Neural cell (in vitro differentiated cells): ENCODE measurements at regions not wholly inside any gene's neighbourhood (a gene's known extent, or its start where the extent isn't known, plus 50 kb on each side); places are given as distances from the start of the nearest gene placed in this dataset.
"Not testable (repeated sequence)": the region's sequence is repeated elsewhere in the genome, so short reads cannot be mapped to it uniquely, and the experiment has no call there.

Experiments used
- H2AFZ ChIP-seq: fragments of 200-600, 300-800 bp; sonication (generic), shearing (Covaris generic); 2 replicates; pipeline ENCODE4 v1.6.0; 2014; ENCODE audit warnings: low read depth, mild to moderate bottlenecking, antibody characterized with exemption, low read length, moderate library complexity
- H3F3A ChIP-seq: fragments of 200-600 bp; shearing (Covaris generic); 2 replicates; pipeline ENCODE4 v1.6.1; 2016; ENCODE audit warnings: mild to moderate bottlenecking, moderate library complexity, mixed read lengths, antibody characterized with exemption, low read length; ENCODE audit not compliant: insufficient read depth, poor library complexity, severe bottlenecking
- H3K27ac ChIP-seq: fragments of 200-600, 300-800 bp; sonication (generic), shearing (Covaris generic); 2 replicates; pipeline ENCODE4 v1.5.1; 2014; ENCODE audit warnings: mild to moderate bottlenecking, low read length, moderate library complexity
- H3K27me3 ChIP-seq: fragments of 300-800, 200-600 bp; sonication (generic), shearing (Covaris generic); 2 replicates; pipeline ENCODE4 v1.6.0; 2014; ENCODE audit warnings: mild to moderate bottlenecking, low read depth, low read length, moderate library complexity; ENCODE audit not compliant: insufficient read depth
- H3K36me3 ChIP-seq: fragments of 300-800, 200-600 bp; sonication (generic), shearing (Covaris generic); 2 replicates; pipeline ENCODE4 v1.5.1; 2014; ENCODE audit warnings: mild to moderate bottlenecking, antibody characterized with exemption, low read length, moderate library complexity; ENCODE audit not compliant: insufficient read depth
- H3K4me2 ChIP-seq: fragments of 300-800, 200-600 bp; sonication (generic), shearing (Covaris generic); 2 replicates; pipeline ENCODE4 v1.6.0; 2014; ENCODE audit warnings: mild to moderate bottlenecking, low read length
- H3K4me3 ChIP-seq: fragments of 300-800, 200-600 bp; sonication (generic), shearing (Covaris generic); 2 replicates; pipeline ENCODE4 v1.5.1; 2014; ENCODE audit warnings: mild to moderate bottlenecking, low read length, moderate library complexity
- H3K79me2 ChIP-seq: fragments of 200-600 bp; shearing (Covaris generic); replicated peaks from 2 replicates; pipeline ENCODE4 v1.6.0; 2014; ENCODE audit warnings: mild to moderate bottlenecking, low read length, moderate library complexity; ENCODE audit not compliant: insufficient read depth
- H3K9ac ChIP-seq: fragments of 300-800, 200-600 bp; sonication (generic), shearing (Covaris generic); 2 replicates; pipeline ENCODE4 v1.6.1; 2016; ENCODE audit warnings: mild to moderate bottlenecking, low read length, mixed read lengths
- H3K9me2 ChIP-seq: fragments of 200-600 bp; shearing (Covaris generic); 2 replicates; pipeline ENCODE4 v1.6.1; 2016; ENCODE audit warnings: mild to moderate bottlenecking, low read length, mixed read lengths; ENCODE audit not compliant: insufficient read depth
- H3K9me3 ChIP-seq: fragments of 200-600, 300-800 bp; sonication (generic), shearing (Covaris generic); 2 replicates; pipeline ENCODE4 v1.6.1; 2016; ENCODE audit warnings: mild to moderate bottlenecking, mixed run types, low read length, moderate library complexity, mixed read lengths
- H4K20me1 ChIP-seq: fragments of 200-600 bp; shearing (Covaris generic); 2 replicates; pipeline ENCODE4 v1.6.1; 2016; ENCODE audit warnings: mild to moderate bottlenecking, mixed run types; ENCODE audit not compliant: insufficient read depth
- CTCF ChIP-seq: fragments of 450-650 bp; IDR thresholded peaks from 2 replicates; pipeline ENCODE4 v1.5.1; 2014; ENCODE audit warnings: antibody characterized with exemption, mild to moderate bottlenecking, moderate library complexity; ENCODE audit not compliant: poor library complexity, severe bottlenecking
- EP300 ChIP-seq: fragments of 450-650 bp; conservative IDR thresholded peaks from 2 replicates; pipeline ENCODE4 v1.6.1; 2014; ENCODE audit warnings: antibody characterized with exemption, mild to moderate bottlenecking, moderate library complexity; ENCODE audit not compliant: poor library complexity, severe bottlenecking
- EZH2 ChIP-seq: fragments of 200-600, 300-800 bp; shearing (Covaris generic), sonication (generic); IDR thresholded peaks from 2 replicates; pipeline ENCODE4 v1.6.1; 2014; ENCODE audit warnings: antibody characterized with exemption, low read length, borderline replicate concordance, mild to moderate bottlenecking; ENCODE audit not compliant: insufficient read depth, poor library complexity, severe bottlenecking
- MXI1 ChIP-seq: fragments of 450-650 bp; conservative IDR thresholded peaks from 2 replicates; pipeline ENCODE4 v1.6.1; 2014; ENCODE audit warnings: antibody characterized with exemption, mild to moderate bottlenecking; ENCODE audit not compliant: poor library complexity, severe bottlenecking
- POLR2AphosphoS5 ChIP-seq: IDR thresholded peaks from 2 replicates; pipeline ENCODE4 v1.6.1; 2012
- RAD21 ChIP-seq: fragments of 450-650 bp; conservative IDR thresholded peaks from 2 replicates; pipeline ENCODE4 v1.6.1; 2014; ENCODE audit warnings: antibody characterized with exemption, mild to moderate bottlenecking, moderate library complexity
- REST ChIP-seq: IDR thresholded peaks from 2 replicates; pipeline ENCODE4 v1.6.1; 2012; ENCODE audit warnings: borderline replicate concordance
- SMC3 ChIP-seq: fragments of 450-650 bp; conservative IDR thresholded peaks from 2 replicates; pipeline ENCODE4 v1.6.1; 2014; ENCODE audit warnings: antibody characterized with exemption, mild to moderate bottlenecking, moderate library complexity; ENCODE audit not compliant: poor library complexity
- TAF1 ChIP-seq: IDR thresholded peaks from 2 replicates; pipeline ENCODE4 v1.6.1; 2012; ENCODE audit warnings: low read depth

GRCh38 chr11:71127806-71128205, 124.6 kb downstream of the SHANK2 start:
- H3K9me3 ChIP-seq = no peaks in the 10 kb centered on the region
- no peaks in the 10 kb centered on the region for H4K20me1 ChIP-seq
- TF ChIP-seq TAF1 (no peak), SMC3 (no peak), POLR2AphosphoS5 (no peak), CTCF (no peak), REST (no peak), RAD21 (no peak), MXI1 (no peak), EZH2 (no peak), EP300 (no peak)

GRCh38 chr11:71126401-71126800, 126.0 kb downstream of the SHANK2 start:
- H3K79me2 ChIP-seq, H3K9me2 ChIP-seq, H3K36me3 ChIP-seq, H3K9ac ChIP-seq, H3K9me3 ChIP-seq, H4K20me1 ChIP-seq, H3K27ac ChIP-seq, H3F3A ChIP-seq, H3K4me2 ChIP-seq, H3K4me3 ChIP-seq, H3K27me3 ChIP-seq, H2AFZ ChIP-seq: not testable (repeated sequence)

More at GRCh38 chr11:71127806-71128205, 124.6 kb downstream of the SHANK2 start:
- no peaks in the 10 kb centered on the region for H3F3A ChIP-seq
- no peaks in the 10 kb centered on the region for H3K36me3 ChIP-seq
- H3K9me2 ChIP-seq = no peaks in the 10 kb centered on the region
- H3K4me3 ChIP-seq = no peak overlapping the region
- H3K27me3 ChIP-seq = no peaks in the 10 kb centered on the region
- no peak overlapping the region for H2AFZ ChIP-seq
- no peak overlapping the region for H3K9ac ChIP-seq
- no peak overlapping the region for H3K27ac ChIP-seq
- no peak overlapping the region for H3K4me2 ChIP-seq
- H3K79me2 ChIP-seq = no peaks in the 10 kb centered on the region

- TF ChIP-seq CTCF = no peak
- TF ChIP-seq TAF1 = no peak
- TF ChIP-seq EP300 = no peak
- TF ChIP-seq RAD21 = no peak
- no peak for TF ChIP-seq SMC3
- TF ChIP-seq POLR2AphosphoS5 = no peak
- no peak for TF ChIP-seq REST
- TF ChIP-seq EZH2 = no peak
- no peaks in the 10 kb centered on the region for H3K9me2 ChIP-seq
- no peaks in the 10 kb centered on the region for H3F3A ChIP-seq
- H3K9me3 ChIP-seq = no peaks in the 10 kb centered on the region
- no peak overlapping the region for H3K27ac ChIP-seq
- H3K4me2 ChIP-seq = no peak overlapping the region
- no peaks in the 10 kb centered on the region for H3K79me2 ChIP-seq
- H4K20me1 ChIP-seq = no peaks in the 10 kb centered on the region
- H3K27me3 ChIP-seq = no peaks in the 10 kb centered on the region
- no peak overlapping the region for H2AFZ ChIP-seq
- H3K4me3 ChIP-seq = no peak overlapping the region
- no peaks in the 10 kb centered on the region for H3K36me3 ChIP-seq
- no peak overlapping the region for H3K9ac ChIP-seq
Observed at GRCh38 chr11:71125150-71125549, 127.2 kb downstream of the SHANK2 start.
